GM19238 (cell line): ENCODE measurements at regions not wholly inside any gene's neighbourhood (a gene's known extent, or its start where the extent isn't known, plus 50 kb on each side); places are given as distances from the start of the nearest gene placed in this dataset.

Experiments used
- DNase-seq: peaks from one replicate; pipeline ENCODE4 v3.0.0; 2011; ENCODE audit warnings: low spot score; ENCODE audit not compliant: insufficient read length

DNA sequence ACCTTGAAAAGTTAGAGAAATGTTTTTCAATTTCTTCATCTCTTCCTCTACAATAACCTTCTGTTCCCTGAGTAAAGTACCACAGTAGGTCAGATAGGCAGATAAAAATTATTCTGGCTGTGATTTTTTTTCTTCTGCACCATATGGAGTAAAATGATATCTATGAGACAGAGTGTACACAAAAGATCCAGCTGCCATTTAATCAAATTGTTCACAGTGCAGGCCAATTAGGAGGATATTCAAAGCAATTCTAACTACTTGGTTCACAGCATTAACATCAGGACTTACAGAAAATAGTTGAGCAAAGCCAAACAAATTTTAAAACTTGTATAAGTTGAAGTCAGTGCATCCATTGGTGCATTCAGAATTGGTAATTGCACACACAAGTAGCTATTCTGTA is 147.9 kb upstream of the LUZP2 start:
- no peak for DNase-seq

DNA sequence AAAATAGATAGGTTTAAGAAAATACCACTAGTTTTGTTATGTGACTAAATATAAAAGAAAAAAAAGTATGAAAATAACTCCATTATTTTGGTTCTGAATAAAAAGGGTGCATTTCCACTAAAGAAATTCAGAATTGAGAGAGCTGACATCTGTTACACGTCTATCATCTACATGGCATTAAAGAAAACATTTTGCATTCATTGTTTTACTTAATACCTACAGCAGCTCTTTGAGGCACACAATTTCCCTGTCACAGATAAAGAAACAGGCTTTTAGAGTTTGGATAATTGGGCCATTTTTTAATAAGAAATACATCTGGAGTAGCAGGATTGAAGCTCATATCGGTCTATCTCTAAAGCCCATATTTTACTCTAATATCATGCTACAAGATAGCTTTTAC is 145.7 kb upstream of the LUZP2 start:
- no peak for DNase-seq

- no peak for DNase-seq
Measured at GRCh38 chr11:24356501-24356900, 140.4 kb upstream of the LUZP2 start.

- DNase-seq = no peak
Measured at GRCh38 chr11:24357620-24358410, 139.0 kb upstream of the LUZP2 start.

GRCh38 chr11:24372491-24372890 is 124.4 kb upstream of the LUZP2 start:
- no peak for DNase-seq

GRCh38 chr11:24373516-24373915 is 123.3 kb upstream of the LUZP2 start:
- DNase-seq = no peak

DNA sequence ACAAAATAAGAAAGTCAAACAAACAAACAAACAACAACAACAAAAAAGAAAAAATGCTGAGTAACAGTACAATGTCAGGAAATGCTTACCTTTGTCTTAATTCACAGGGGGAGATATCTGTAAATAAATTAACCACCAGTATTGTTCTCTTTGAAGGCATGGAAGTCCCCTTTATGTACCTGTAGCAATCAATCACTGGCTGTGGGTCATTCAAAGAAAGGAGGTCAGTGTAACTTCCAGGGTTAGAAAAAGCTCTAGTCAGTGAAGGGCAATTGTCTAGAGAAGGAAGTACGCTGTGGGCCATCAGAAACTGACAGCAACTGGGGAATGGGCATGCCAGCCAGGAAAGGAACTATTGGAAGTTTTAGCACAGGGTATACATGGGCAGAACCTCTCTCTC is 121.5 kb upstream of the LUZP2 start:
- DNase-seq = no peak

DNA sequence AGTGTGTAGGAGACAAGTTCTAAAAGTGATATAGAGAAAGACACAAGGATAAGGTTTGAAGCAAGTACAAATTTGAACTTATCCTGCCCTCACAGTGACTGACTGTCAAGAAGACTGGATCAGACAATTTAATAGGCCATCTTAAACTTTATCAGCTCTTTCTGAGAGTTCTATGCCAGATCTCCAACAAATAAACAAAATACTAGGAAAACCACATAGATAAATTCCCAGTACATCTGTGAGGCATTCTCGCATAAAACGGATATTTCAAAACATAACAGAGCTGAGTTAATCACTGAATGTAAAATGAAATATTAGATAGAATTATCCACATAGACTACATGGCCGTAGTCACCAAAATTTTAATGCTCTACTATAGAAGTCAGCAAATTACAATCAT is 120.9 kb upstream of the LUZP2 start:
- DNase-seq = no peak

DNA sequence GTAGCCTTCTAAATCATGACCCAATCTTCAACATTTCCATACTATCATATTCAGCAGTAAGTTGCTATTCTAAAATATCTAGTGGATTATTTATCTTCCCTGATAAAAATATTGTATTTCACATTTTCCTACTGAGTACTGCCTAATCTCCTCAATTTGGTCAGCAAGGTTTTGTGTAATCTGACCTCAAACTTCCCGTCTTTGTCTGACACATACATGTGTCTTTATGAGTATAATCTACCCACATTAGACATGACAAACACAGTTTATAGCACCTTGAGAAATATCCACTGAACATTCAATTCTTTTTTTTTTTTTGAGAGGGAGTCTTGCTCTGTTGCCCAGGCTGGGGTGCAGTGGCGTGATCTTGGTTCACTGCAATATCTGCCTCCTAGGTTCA is 113.7 kb upstream of the LUZP2 start:
- no peak for DNase-seq

- DNase-seq = no peak
Measured at GRCh38 chr11:24384240-24384639, 112.6 kb upstream of the LUZP2 start.

GRCh38 chr11:24386546-24387397 is 110.1 kb upstream of the LUZP2 start:
- no peak for DNase-seq

- no peak for DNase-seq
Measured at GRCh38 chr11:24389575-24389974, 107.3 kb upstream of the LUZP2 start.

DNA sequence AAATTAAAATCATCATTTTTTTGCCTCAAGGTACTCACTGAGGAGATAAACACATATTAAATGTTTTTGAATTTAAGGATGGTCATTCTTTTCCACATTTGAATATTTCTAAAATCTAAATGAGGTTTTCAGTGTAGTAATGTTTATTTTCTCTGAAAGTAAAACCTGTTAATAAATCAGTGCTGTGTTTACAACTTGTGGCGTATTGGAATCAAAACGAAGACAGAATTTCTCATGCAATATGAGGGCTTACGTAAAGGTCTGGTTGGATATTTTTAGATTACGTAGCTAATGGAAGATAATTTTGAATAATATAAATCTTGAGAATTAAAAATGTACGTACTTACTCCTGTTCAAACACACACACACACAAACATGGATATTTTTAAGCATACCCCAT is 106.8 kb upstream of the LUZP2 start:
- no peak for DNase-seq

- DNase-seq = no peak
Measured at GRCh38 chr11:24390762-24391161, 106.1 kb upstream of the LUZP2 start.

- no peak for DNase-seq
Measured at GRCh38 chr11:24391167-24391566, 105.7 kb upstream of the LUZP2 start.

- DNase-seq = no peak
Measured at GRCh38 chr11:24400059-24400665, 96.7 kb upstream of the LUZP2 start.

- no peak for DNase-seq
Measured at GRCh38 chr11:24406389-24406788, 90.5 kb upstream of the LUZP2 start.

DNA sequence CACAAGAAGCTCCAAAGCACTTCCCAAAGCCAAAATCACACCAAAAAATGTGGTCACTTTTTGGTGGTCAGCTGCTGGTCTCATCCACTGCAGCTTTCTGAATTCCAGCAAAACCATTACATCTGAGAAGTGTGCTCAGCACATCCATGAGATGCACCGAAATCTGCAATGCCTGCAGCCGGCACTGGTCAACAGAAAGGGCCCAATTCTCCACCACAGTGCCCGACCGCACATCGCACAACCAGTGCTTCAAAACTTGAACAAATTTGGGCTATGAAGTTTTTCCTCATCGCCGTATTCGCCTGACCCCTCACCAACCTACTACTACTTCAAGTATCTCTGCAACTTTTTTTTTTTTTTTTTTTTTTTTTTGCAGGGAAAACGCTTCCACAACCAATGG is 89.9 kb upstream of the LUZP2 start:
- no peak for DNase-seq

GRCh38 chr11:24407733-24408132 is 89.1 kb upstream of the LUZP2 start:
- no peak for DNase-seq

GRCh38 chr11:24408202-24408601 is 88.7 kb upstream of the LUZP2 start:
- DNase-seq = no peak

GRCh38 chr11:24411791-24412190 is 85.1 kb upstream of the LUZP2 start:
- no peak for DNase-seq

- DNase-seq = no peak
Measured at GRCh38 chr11:24412722-24413121, 84.1 kb upstream of the LUZP2 start.
